ENCODE measurements at regions not wholly inside any gene's neighbourhood (a gene's known extent, or its start where the extent isn't known, plus 50 kb on each side); places are given as distances from the start of the nearest gene placed in this dataset.

- Histone ChIP-seq H3K27me3 (ENCODE audit: low read length) (no peaks in the 10 kb centered on the region), H3K9me3 (ENCODE audit: low read length) (no peaks in the 10 kb centered on the region), H2AFZ (ENCODE audit: low read length) (no peak overlapping the region), H3K79me2 (ENCODE audit: low read length) (no peaks in the 10 kb centered on the region), H3K4me2 (ENCODE audit: low read length) (no peak overlapping the region), H3K36me3 (ENCODE audit: low read depth, low read length) (no peaks in the 10 kb centered on the region), H3K9me2 (replicated peaks; ENCODE audit: low read length) (no peaks in the 10 kb centered on the region), H3F3A (ENCODE audit: low read length, unreplicated experiment) (no peaks in the 10 kb centered on the region), H3K4me3 (ENCODE audit: low read length) (no peak overlapping the region), H3K4me1 (ENCODE audit: insufficient read depth, low read length) (no peaks in the 10 kb centered on the region), H3K27ac (ENCODE audit: low read length) (no peak overlapping the region), H4K20me1 (ENCODE audit: low read length) (no peaks in the 10 kb centered on the region), H3K9ac (ENCODE audit: low read length) (no peak overlapping the region)
- CTCF ChIA-PET = interaction anchor here (0.7 kb wide), 1 partner anchor 21 kb away, joined by 3 read pairs; no protein-coding TSS in a partner anchor
- BruUV-seq (replicated peaks) = no TSS peak
- DNase-seq = no peak
- no peak for ATAC-seq
- POLR2A ChIA-PET (ENCODE audit: unreplicated experiment) = no interaction called here
- TF ChIP-seq CTCF (conservative IDR thresholded peaks at IDR 0.05; ENCODE audit: low read depth, low read length) (no peak), EZH2 (IDR thresholded peaks at IDR 0.05; ENCODE audit: low read length, unreplicated experiment) (no peak), EZH2phosphoT487 (IDR thresholded peaks at IDR 0.05; ENCODE audit: borderline replicate concordance, low read length) (no peak)
- intact Hi-C loops (cut with micrococcal nuclease) = loop anchor here (1.0 kb wide), 1 partner anchor 36 kb away; no protein-coding TSS in a partner anchor
Measured at GRCh38 chr2:152283392-152283791, 51.6 kb upstream of the FMNL2 start.

- H3K9ac ChIP-seq (ENCODE audit: low read length) = no peak overlapping the region
- H3K9me3 ChIP-seq (ENCODE audit: low read length) = no peaks in the 10 kb centered on the region
- no peak overlapping the region for H3K4me2 ChIP-seq (ENCODE audit: low read length)
- no peaks in the 10 kb centered on the region for H3K4me1 ChIP-seq (ENCODE audit: insufficient read depth, low read length)
- H3K27me3 ChIP-seq (ENCODE audit: low read length) = no peaks in the 10 kb centered on the region
- no peak for DNase-seq
- BruUV-seq (replicated peaks) = no TSS peak
- no peak overlapping the region for H3K4me3 ChIP-seq (ENCODE audit: low read length)
- no peaks in the 10 kb centered on the region for H3F3A ChIP-seq (ENCODE audit: low read length, unreplicated experiment)
- H4K20me1 ChIP-seq (ENCODE audit: low read length) = no peaks in the 10 kb centered on the region
- no peak overlapping the region for H2AFZ ChIP-seq (ENCODE audit: low read length)
- ATAC-seq = no peak
- H3K79me2 ChIP-seq (ENCODE audit: low read length) = no peaks in the 10 kb centered on the region
- ChIA-PET POLR2A (ENCODE audit: unreplicated experiment) (no interaction called here), CTCF (no interaction called here)
- no peak for TF ChIP-seq EZH2phosphoT487 (IDR thresholded peaks at IDR 0.05; ENCODE audit: borderline replicate concordance, low read length)
- no peak for TF ChIP-seq EZH2 (IDR thresholded peaks at IDR 0.05; ENCODE audit: low read length, unreplicated experiment)
- TF ChIP-seq CTCF (conservative IDR thresholded peaks at IDR 0.05; ENCODE audit: low read depth, low read length) = no peak
- no peaks in the 10 kb centered on the region for H3K36me3 ChIP-seq (ENCODE audit: low read depth, low read length)
- intact Hi-C loops (cut with micrococcal nuclease) = no loop called here
- H3K27ac ChIP-seq (ENCODE audit: low read length) = no peak overlapping the region
- H3K9me2 ChIP-seq (replicated peaks; ENCODE audit: low read length) = no peaks in the 10 kb centered on the region
Measured at GRCh38 chr2:152284398-152284797, 50.6 kb upstream of the FMNL2 start.

All from PC-3 (cell line).